ENCODE measurements at regions not wholly inside any gene's neighbourhood (a gene's known extent, or its start where the extent isn't known, plus 50 kb on each side); places are given as distances from the start of the nearest gene placed in this dataset.

DNA sequence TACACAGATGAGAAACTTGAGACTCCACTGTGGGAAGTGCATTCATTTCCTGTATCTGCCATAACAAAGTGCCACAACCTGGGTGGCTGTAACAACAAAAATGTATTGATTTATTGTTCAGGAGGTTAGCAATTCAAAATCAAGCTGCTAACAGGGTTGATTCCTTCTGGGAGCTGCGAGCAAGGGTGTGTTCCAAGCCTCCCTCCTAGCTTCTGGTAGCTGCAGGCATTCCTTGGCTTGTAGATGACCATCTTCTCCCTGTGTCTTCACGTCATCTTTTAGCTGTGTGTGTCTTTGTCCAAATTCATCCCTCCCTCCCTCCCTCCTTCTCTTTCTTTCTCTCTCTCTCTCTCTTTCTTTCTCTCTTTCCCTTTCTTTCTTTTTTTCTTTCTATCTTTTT is 258.1 kb downstream of the MSX2 start:
- TF ChIP-seq, protein P1, sequence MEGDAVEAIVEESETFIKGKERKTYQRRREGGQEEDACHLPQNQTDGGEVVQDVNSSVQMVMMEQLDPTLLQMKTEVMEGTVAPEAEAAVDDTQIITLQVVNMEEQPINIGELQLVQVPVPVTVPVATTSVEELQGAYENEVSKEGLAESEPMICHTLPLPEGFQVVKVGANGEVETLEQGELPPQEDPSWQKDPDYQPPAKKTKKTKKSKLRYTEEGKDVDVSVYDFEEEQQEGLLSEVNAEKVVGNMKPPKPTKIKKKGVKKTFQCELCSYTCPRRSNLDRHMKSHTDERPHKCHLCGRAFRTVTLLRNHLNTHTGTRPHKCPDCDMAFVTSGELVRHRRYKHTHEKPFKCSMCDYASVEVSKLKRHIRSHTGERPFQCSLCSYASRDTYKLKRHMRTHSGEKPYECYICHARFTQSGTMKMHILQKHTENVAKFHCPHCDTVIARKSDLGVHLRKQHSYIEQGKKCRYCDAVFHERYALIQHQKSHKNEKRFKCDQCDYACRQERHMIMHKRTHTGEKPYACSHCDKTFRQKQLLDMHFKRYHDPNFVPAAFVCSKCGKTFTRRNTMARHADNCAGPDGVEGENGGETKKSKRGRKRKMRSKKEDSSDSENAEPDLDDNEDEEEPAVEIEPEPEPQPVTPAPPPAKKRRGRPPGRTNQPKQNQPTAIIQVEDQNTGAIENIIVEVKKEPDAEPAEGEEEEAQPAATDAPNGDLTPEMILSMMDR (IDR thresholded peaks at IDR 0.05; ENCODE audit: borderline replicate concordance, control extremely low read depth, extremely low read depth, insufficient read depth, missing control alignments): no peak
- no peak for DNase-seq (ENCODE audit: low spot score)
- in situ Hi-C loops (cut with MboI; ENCODE audit: low sequenced_read_pairs, unreplicated experiment): no loop called here

- TF ChIP-seq, protein P1 (IDR thresholded peaks at IDR 0.05; ENCODE audit: borderline replicate concordance, control extremely low read depth, extremely low read depth, insufficient read depth, missing control alignments): no peak
- DNase-seq (ENCODE audit: low spot score): no peak
- in situ Hi-C loops (cut with MboI; ENCODE audit: low sequenced_read_pairs, unreplicated experiment): no loop called here
Observed at GRCh38 chr5:174981416-174981815, 257.0 kb downstream of the MSX2 start.

- TF ChIP-seq, protein P1 (IDR thresholded peaks at IDR 0.05; ENCODE audit: borderline replicate concordance, control extremely low read depth, extremely low read depth, insufficient read depth, missing control alignments): no peak
- DNase-seq (ENCODE audit: low spot score): no peak
- in situ Hi-C loops (cut with MboI; ENCODE audit: low sequenced_read_pairs, unreplicated experiment): no loop called here
Observed at GRCh38 chr5:174980952-174981351, 256.6 kb downstream of the MSX2 start.

DNA sequence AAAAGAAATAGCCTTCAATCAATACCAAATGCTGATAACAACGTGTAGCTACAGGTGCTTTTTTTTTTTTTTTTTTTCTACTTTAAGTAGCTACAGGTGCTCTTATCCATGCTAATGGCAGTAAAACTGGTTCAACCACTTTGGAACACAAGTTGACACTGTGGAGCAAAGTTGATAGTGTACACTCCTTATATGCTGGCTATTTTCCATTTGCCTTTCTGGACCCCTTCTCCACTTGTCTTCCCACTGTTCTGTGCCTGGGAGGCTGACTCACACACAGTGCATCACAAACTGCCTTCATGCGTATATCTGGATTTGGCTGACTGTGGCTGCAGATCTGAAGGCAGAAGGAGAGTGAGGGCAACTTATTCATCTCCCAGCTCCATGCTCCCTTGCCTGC is 247.9 kb downstream of the MSX2 start:
- in situ Hi-C loops (cut with MboI; ENCODE audit: low sequenced_read_pairs, unreplicated experiment): no loop called here
- TF ChIP-seq, protein P1 (IDR thresholded peaks at IDR 0.05; ENCODE audit: borderline replicate concordance, control extremely low read depth, extremely low read depth, insufficient read depth, missing control alignments): no peak
- no peak for DNase-seq (ENCODE audit: low spot score)

GRCh38 chr5:174971210-174971609 is 246.8 kb downstream of the MSX2 start:
- no peak for DNase-seq (ENCODE audit: low spot score)
- in situ Hi-C loops (cut with MboI; ENCODE audit: low sequenced_read_pairs, unreplicated experiment): no loop called here
- TF ChIP-seq, protein P1 (IDR thresholded peaks at IDR 0.05; ENCODE audit: borderline replicate concordance, control extremely low read depth, extremely low read depth, insufficient read depth, missing control alignments): no peak

DNA sequence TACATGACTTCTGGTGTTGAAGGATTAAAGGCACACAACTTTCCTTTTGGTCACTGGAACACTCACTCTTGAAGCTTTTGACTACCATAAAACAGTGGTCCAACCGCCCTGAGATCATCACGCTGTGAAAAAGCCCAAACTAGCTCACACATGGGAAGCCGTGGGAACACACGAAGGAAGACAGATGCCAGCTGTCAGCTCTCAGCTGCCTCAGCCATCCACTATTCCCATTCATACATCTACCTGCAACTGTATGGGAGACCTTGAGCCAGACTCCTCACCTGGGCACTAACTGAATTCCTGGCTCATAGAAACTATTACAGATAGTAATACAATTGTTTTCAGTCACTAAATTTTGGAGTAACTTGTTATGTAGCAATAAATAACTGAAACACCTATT is 246.1 kb downstream of the MSX2 start:
- in situ Hi-C loops (cut with MboI; ENCODE audit: low sequenced_read_pairs, unreplicated experiment): no loop called here
- TF ChIP-seq, protein P1 (IDR thresholded peaks at IDR 0.05; ENCODE audit: borderline replicate concordance, control extremely low read depth, extremely low read depth, insufficient read depth, missing control alignments): no peak
- DNase-seq (ENCODE audit: low spot score): no peak

DNA sequence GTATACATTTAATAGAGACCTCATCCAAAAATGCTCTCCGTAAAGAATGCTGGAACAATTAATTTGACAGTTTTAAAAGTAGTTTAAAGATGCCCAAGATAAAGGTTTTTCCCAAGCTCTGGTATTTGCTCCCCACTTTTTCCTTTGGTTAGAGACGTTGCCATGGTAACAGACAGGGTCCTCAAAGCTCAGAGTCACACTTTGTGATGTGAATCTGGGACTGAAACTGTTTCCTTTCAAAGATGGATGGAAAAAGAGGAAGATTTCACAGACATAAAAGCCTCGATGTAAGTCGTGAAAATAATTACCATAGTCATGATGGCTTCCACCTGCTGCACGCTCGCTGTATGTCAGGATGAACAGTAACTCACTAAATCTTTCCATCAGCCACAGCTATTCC is 229.5 kb downstream of the MSX2 start:
- TF ChIP-seq, protein P1 (IDR thresholded peaks at IDR 0.05; ENCODE audit: borderline replicate concordance, control extremely low read depth, extremely low read depth, insufficient read depth, missing control alignments): no peak
- DNase-seq (ENCODE audit: low spot score): no peak
- in situ Hi-C loops (cut with MboI; ENCODE audit: low sequenced_read_pairs, unreplicated experiment): loop anchor here (10.0 kb wide), 1 partner anchor 491 kb away; the partner anchor contains the start of gene DRD1

Data from GM13976 (cell line).